SK-N-SH treated with all-trans-retinoic acid at 6 μM for 48 hours (cell line): ENCODE measurements at regions not wholly inside any gene's neighbourhood (a gene's known extent, or its start where the extent isn't known, plus 50 kb on each side); places are given as distances from the start of the nearest gene placed in this dataset.

Source experiments
- ARNTL ChIP-seq: fragments of 450-650 bp; formaldehyde crosslinking; IDR thresholded peaks from 2 replicates; pipeline ENCODE4 v1.5.0; 2020; ENCODE audit warnings: low read depth, mild to moderate bottlenecking, moderate library complexity, borderline replicate concordance
- ESRRG ChIP-seq: fragments of 250-450 bp; sonication (Bioruptor Pico); IDR thresholded peaks from 2 replicates; pipeline ENCODE4 v1.6.1; 2021; ENCODE audit warnings: mild to moderate bottlenecking
- GLIS3 ChIP-seq: fragments of 250-450 bp; sonication (Bioruptor Pico); IDR thresholded peaks from 2 replicates; pipeline ENCODE4 v1.5.0; 2020; ENCODE audit warnings: mild to moderate bottlenecking, moderate library complexity
- ISL1 ChIP-seq: fragments of 250-450 bp; sonication (Bioruptor Pico); IDR thresholded peaks from 2 replicates; pipeline ENCODE4 v2.1.2; 2022; ENCODE audit warnings: mild to moderate bottlenecking, moderate library complexity
- PATZ1 ChIP-seq: fragments of 250-450 bp; sonication (Bioruptor Pico); IDR thresholded peaks from 2 replicates; pipeline ENCODE4 v1.8.0; 2020; ENCODE audit warnings: mild to moderate bottlenecking, moderate library complexity, borderline replicate concordance
- PPARA ChIP-seq: fragments of 250-450 bp; sonication (Bioruptor Pico); IDR thresholded peaks from 2 replicates; pipeline ENCODE4 v1.5.0; 2020; ENCODE audit warnings: mild to moderate bottlenecking, borderline replicate concordance
- TCF4 ChIP-seq: fragments of 250-450 bp; sonication (Bioruptor Pico); IDR thresholded peaks from 2 replicates; pipeline ENCODE4 v1.8.0; 2021; ENCODE audit warnings: mild to moderate bottlenecking, moderate library complexity, borderline replicate concordance
- TOX ChIP-seq: fragments of 250-450 bp; sonication (Bioruptor Pico); IDR thresholded peaks from 2 replicates; pipeline ENCODE4 v1.8.0; 2021; ENCODE audit warnings: mild to moderate bottlenecking, moderate library complexity, borderline replicate concordance
- ZFP30 ChIP-seq: fragments of 450-650 bp; formaldehyde crosslinking; IDR thresholded peaks from 2 replicates; pipeline ENCODE4 v1.5.0; 2022; ENCODE audit warnings: mild to moderate bottlenecking, moderate library complexity
- ZNF565 ChIP-seq: fragments of 450-650 bp; formaldehyde crosslinking; conservative IDR thresholded peaks from 2 replicates; pipeline ENCODE4 v1.5.0; 2020; ENCODE audit warnings: low read depth, mild to moderate bottlenecking, moderate library complexity
- ZNF8 ChIP-seq: fragments of 450-650 bp; formaldehyde crosslinking; IDR thresholded peaks from 2 replicates; pipeline ENCODE4 v1.5.0; 2020; ENCODE audit warnings: mild to moderate bottlenecking, moderate library complexity
- TF ChIP-seq, protein P1 (sequence below): fragments of 250-450 bp; sonication (Bioruptor Pico); IDR thresholded peaks from 2 replicates; pipeline ENCODE4 v1.5.1; 2021; ENCODE audit warnings: mild to moderate bottlenecking, moderate library complexity
- TF ChIP-seq, protein P2 (sequence below): fragments of 250-450 bp; sonication (Bioruptor Pico); IDR thresholded peaks from 2 replicates; pipeline ENCODE4 v1.5.1; 2020; ENCODE audit warnings: low read depth, mild to moderate bottlenecking, moderate library complexity

DNA sequence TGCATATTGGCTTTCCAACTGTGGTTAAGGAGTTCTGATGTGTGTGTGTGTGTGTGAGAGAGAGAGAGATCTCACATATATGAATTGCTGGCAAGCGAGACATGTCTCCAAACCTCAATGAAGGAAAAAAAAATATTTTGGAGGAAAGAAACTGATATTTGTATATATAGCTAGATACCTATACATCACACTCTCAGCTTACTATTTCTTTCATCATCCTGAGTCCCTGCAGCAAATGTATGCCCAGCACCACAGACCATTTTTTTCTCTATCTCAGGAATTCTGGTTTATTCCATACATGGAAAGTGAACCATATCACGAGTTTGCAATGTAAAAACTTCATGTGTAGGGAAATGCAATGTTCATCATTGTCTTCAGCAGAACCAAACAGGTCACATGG is 68.9 kb downstream of the MTERF1 start:
- TF ChIP-seq PATZ1 (CRISPR knock-in tag), result no peak
- TF ChIP-seq ISL1 (CRISPR knock-in tag), result no peak
- TF ChIP-seq ZNF565, result no peak
- TF ChIP-seq ZFP30 (CRISPR knock-in tag), result no peak
- TF ChIP-seq ARNTL (CRISPR knock-in tag), result no peak
- TF ChIP-seq TCF4 (CRISPR knock-in tag), result no peak
- no peak for TF ChIP-seq ESRRG (CRISPR knock-in tag)
- TF ChIP-seq, protein P1, sequence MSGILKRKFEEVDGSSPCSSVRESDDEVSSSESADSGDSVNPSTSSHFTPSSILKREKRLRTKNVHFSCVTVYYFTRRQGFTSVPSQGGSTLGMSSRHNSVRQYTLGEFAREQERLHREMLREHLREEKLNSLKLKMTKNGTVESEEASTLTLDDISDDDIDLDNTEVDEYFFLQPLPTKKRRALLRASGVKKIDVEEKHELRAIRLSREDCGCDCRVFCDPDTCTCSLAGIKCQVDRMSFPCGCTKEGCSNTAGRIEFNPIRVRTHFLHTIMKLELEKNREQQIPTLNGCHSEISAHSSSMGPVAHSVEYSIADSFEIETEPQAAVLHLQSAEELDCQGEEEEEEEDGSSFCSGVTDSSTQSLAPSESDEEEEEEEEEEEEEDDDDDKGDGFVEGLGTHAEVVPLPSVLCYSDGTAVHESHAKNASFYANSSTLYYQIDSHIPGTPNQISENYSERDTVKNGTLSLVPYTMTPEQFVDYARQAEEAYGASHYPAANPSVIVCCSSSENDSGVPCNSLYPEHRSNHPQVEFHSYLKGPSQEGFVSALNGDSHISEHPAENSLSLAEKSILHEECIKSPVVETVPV (CRISPR knock-in tag), result no peak
- no peak for TF ChIP-seq GLIS3 (CRISPR knock-in tag)
- TF ChIP-seq ZNF8, result no peak
- no peak for TF ChIP-seq TOX (CRISPR knock-in tag)
- TF ChIP-seq PPARA (CRISPR knock-in tag), result no peak
- TF ChIP-seq, protein P2, sequence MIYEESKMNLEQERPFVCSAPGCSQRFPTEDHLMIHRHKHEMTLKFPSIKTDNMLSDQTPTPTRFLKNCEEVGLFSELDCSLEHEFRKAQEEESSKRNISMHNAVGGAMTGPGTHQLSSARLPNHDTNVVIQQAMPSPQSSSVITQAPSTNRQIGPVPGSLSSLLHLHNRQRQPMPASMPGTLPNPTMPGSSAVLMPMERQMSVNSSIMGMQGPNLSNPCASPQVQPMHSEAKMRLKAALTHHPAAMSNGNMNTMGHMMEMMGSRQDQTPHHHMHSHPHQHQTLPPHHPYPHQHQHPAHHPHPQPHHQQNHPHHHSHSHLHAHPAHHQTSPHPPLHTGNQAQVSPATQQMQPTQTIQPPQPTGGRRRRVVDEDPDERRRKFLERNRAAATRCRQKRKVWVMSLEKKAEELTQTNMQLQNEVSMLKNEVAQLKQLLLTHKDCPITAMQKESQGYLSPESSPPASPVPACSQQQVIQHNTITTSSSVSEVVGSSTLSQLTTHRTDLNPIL (CRISPR knock-in tag), result no peak
